HG03439 (cell line): ENCODE measurements at regions not wholly inside any gene's neighbourhood (a gene's known extent, or its start where the extent isn't known, plus 50 kb on each side); places are given as distances from the start of the nearest gene placed in this dataset.

Source experiments
- ATAC-seq: cut with Tn5 transposase; IDR thresholded peaks from one replicate; pipeline ENCODE4 v1.9.1; 2021; ENCODE audit warnings: mild to moderate bottlenecking, moderate library complexity; ENCODE audit not compliant: unreplicated experiment

DNA sequence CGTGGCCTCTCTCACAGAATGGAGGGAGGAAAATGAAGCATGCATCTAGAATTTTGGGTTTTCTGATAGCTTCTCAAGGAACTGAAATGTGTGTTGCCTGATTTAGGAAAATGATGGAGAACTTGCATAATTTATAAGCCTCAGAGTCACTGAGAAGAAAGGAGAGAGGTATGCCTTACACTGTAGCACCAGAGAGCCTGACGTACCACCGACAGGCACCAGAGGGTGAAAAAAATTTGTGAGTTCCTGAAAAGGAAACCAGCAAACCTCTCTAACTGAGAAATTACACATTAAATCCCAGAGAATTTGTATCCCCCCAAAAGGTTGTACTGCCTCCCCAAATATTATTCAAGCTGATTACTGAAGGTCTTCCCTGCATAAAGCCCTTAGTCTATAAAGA, 915.3 kb upstream of the SLITRK6 start:
- ATAC-seq, result no peak

DNA sequence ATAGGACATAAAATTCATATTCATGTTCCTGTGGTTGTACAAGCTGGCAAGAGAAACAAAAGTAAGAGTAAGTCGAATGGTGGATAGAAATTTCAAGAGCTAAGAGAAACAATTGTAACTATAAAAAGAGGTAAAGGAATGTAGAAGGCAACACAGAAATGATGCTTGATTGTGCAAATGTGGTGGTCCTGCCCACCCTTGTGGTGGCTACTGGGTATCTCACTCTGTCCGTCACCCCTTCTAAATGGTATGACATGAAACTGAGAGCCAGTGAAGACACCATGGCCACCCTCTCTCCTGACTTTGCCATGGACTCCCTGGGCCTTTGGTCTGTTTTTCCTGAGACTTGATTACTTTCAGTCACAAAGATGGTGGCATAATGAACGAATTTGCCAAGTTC, 925.9 kb upstream of the SLITRK6 start:
- no peak for ATAC-seq

DNA sequence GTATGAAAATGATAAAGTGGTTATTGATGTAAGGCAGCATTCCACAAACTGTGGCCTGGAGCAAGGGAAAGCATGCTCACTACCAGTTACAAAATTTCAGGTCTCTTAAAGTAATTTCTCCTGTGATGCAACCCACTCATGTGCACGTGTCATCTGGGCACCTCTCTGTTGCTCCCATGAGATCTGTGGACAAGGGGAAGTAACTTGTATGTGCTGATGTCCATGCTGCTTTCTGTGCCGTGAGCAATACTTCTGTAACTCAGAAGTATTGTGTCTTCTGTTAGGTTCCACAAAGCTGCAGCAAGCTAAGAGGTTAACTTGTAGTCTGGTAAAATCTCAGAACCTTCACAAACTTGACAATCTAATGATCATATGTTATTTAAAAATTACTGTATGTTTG, 930.0 kb upstream of the SLITRK6 start:
- ATAC-seq, result no peak

DNA sequence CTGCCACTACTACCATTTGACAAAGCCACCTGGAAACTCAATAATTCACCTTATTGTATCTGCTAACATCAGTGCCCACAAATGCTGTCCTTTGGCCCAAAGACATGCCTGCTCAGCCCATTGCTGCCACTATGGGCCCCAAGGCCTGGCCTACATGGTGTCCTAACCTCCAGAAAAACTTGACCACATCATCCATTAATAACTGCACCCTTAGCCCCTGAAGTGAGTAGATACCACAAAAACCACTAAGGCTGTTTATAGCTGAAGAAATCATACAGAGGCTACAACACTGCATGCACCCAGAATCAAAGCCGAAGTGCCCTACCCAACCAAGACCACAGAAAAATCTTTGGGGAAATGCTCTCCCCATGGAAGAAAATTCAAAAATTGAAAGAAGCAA, 932.8 kb upstream of the SLITRK6 start:
- no peak for ATAC-seq

DNA sequence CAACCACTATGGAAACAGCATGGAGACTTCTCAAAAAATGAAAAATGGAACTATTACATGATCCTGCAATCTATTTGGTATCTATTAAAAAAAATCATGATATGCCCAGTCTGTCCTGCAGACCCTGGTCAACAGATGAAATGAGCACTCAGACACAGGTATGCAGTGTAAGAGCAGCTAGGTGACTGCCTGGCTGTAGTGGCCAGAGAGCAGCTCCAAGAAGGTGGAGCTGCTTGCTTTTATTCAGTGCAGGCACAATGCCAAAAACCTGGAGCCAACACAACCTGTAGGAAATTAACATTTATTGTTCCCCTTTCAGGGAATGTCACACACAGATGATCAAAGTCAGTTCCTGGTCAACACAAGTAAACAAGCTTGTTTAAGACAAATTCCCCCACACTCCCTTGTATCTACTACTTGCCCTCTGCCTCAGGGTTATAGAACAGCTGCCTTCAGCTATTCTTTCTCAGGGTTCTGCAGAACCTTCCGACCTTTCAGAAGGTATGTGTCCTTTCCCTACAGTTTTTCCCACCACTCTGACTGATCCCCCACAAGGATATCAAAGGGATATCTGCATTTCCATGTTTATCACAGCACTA, 933.7 kb upstream of the SLITRK5 start:
- ATAC-seq, result no peak

DNA sequence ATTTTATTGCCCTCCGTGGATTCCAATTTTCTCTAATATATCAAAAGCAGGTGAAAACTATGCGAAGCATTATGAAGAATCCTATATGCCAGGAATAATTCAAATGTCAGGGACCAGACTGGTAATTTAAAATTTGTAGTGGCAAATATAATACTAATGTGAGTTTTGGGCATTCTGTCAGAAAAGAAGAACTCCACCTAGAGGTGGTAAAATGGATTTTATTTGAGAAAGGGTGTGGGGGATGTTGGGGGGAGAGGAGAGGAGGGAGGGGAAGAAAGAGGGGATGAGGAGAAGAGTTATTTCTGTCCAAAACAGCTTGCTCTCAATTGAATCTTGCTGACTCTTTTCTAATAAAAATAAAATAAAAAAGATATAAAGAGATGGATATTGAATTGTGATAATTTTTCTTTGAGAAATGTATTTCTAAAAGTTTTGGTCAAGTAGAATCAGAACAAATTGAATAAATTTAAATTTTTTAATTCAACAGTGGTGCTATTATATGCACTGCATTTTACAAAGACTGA, 929.3 kb upstream of the SLITRK5 start:
- no peak for ATAC-seq

DNA sequence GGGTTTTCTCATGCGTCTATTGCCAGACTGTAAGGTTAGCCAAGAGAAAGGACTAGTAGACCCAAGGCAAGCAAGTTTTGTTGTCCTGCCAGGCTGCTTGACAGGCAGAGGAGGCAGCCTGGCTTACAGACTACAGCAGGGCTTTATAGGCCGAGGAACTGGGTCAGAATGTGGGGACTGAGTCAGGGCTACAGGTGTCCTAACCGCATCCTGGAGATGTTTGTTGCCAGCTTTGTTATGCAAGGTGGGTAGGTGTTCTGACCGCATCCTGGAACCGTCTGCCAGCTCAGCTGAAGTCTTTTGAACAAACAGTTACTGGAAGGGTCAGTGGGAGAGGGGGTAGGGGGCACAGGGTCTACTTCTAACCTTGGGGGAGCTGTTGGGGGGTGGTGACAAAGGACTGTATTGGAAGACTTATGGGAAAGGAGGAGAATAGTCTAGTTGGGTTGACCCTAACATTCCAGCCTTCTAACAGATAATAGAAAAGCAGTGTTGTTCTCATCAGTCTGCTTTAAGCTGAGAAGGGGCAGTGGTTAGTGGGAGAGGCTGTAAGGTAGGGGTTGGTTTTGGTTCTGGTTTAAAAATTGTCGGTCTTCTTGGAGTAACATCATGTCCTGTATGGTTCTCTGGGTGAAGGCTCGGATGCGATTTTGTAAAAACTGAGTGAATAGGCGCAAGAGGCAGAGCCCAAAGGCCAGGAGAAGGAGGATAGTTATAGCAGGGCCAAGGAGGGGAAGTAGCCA, 913.8 kb upstream of the SLITRK5 start:
- no peak for ATAC-seq

DNA sequence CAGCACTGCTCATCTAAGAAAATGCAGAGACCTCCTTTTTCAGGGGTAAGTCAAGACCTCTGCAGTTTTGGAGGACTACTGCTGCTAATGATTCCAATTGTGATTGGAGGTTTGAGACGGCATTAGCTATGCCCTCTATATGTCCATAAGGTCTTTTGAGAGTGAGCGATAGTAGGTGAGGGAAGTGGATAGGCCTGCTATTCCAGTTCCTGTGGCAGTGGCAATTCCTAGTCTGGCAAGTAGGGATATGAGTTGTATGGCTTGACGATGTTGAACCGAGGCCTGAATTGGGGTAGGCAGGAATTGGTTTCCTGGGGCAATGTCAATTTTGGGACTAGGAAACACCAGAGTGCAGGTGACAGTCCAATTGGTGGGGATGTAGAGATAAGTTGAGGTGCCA, 913.1 kb upstream of the SLITRK5 start:
- no peak for ATAC-seq

DNA sequence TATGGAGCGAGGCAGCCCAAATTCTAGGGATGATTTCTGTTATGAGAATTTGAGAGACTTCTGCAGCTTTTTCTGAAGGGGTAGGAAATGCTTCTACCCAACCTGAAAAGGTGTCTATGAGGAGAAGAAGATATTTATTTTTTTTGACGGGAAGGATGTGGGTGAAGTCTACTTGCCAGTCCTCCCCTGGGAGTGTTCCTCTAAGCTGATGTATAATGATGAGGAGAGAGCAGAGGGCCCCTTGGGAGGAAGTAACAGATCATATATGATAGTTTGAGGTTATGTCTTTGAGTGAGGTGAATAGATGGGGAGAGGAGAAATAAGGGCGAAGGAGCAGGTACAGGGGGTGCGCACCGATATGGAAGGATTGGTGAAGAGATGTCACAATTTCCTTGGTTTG, 910.6 kb upstream of the SLITRK5 start:
- no peak for ATAC-seq

DNA sequence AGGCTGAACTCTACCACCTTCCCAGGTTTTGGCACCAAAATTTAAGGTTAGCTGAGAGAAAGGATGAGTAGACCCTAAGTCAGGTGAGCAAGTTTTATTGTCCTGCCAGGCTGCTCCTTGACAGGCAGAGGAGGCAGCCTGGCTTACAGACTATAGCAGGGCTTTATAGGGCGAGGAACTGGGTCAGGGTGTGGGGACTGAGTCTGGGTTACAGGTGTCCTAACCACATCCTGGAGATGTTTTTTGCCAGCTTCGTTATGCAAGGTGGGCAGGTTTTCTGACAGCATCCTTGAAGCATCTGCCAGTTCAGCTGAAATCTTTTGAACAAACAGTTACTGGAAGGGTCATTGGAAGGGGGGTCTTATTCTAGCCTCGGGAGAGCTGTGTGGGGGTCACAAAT, 905.7 kb upstream of the SLITRK5 start:
- no peak for ATAC-seq

DNA sequence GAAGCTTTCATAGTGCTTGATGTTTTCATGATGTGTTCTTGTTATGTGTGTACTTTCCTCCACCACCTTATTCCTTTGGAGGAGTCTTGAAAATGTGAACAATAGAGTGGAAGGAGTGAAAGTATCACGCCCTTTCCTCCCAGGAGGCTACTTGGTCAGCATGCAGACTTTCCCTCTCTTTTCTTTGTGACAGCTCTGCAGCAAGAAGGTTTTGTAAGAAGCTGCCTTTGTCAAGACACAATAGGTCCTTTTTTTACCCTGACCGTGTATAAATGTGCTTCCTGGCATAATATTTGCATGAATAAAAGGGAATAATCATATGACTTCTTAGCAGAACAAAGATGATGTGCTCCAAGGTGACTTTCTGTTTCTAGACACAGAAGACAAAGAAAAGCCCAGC, 882.6 kb upstream of the SLITRK5 start:
- ATAC-seq, result no peak

DNA sequence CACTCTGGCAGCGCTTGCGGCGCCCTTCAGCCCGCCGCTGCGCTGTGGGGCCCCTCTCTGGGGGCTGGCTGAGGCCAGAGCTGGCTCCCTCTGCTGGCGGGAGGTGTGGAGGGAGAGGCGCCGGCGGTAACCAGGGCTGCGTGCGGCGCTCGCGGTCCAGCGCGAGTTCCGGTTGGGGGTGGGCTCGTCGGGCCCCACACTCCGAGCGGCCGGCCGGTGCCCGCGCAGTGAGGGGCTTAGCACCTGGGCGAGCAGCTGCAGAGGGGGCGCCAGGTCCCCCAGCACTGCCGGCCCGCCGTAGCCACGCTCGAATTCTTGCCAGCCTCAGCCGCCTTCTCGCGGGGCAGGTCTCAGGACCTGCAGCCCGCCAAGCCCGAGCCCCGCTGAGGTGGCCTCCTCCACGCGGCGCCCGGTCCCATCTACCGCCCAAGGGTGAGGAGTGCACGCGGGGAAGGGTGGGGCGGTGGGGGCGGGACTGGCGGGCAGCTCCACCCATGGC, 879.0 kb upstream of the SLITRK5 start:
- no peak for ATAC-seq

DNA sequence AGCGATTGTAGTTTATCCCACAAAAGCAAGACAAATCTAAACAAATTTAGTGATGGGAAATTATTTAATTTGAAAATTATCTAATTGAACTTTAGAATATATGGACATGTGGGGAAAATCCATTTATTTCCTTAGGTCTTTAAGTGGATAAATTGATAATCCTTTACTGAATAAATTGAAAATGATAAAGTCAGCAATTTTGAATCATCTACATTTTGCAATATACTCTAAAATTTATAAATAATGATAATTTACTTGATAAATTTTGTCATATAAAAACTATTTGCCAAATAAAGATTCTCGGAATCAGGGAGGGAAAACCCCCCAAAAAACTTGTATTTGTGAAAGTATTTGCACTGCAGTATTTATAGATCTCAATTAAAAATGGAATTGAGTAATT, 875.3 kb upstream of the SLITRK5 start:
- ATAC-seq, result no peak

DNA sequence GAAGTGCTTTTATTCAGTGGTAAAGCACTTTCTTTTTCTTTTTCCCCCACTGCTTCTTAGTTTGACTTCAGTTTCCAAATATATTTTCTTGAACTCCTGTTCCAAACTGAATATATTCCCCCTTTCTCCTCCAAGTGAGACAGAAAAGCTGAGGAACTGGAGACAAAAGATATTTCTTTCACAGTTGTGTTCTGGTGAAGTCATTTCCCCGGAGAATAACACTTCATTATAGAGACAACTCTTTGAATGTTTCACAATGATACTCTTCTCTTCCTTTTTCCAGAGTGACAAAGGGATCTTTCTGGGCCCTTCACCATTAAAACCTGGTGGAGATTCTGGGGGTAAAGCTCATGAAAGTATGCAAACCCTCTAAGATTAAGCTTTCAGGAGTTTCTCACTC, 860.8 kb upstream of the SLITRK5 start:
- ATAC-seq, result no peak

DNA sequence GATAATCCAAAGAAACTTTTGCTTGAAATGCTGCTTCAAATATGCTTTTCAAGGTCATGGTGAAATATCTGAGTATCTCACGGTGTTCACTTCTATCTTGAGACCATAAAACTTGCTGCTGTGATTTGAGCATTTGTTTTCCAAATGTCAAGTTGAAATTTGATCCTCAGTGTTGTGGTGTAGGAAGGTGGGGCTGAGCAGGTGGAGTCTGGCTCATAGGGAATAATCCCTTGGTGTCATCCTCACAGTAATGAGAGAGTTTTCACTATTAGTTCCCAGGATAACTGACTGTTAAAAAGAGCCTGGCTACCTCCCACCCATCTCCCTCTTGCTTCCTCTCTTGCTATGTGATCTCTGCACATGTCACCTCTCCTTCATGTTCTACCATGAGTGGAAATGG, 858.0 kb upstream of the SLITRK5 start:
- ATAC-seq, result no peak

DNA sequence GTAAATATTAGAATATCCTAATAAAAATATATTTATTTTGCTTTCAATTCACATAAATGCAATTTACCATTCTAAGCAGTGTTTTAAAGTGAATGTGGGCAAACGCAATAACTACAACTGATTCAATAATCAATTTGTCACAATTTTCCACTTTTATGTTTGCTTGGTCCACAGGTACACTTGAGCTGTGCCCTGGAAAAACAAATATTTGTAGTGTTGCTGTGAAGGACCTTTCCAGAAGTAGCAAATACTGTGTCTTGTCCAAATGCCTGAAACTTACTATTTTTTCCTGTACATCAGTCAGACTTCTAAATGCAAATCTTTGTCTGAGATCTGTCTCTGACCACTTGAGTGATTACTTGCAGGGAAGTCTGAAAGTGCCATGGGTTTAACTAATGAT, 845.8 kb upstream of the SLITRK5 start:
- ATAC-seq, result no peak

DNA sequence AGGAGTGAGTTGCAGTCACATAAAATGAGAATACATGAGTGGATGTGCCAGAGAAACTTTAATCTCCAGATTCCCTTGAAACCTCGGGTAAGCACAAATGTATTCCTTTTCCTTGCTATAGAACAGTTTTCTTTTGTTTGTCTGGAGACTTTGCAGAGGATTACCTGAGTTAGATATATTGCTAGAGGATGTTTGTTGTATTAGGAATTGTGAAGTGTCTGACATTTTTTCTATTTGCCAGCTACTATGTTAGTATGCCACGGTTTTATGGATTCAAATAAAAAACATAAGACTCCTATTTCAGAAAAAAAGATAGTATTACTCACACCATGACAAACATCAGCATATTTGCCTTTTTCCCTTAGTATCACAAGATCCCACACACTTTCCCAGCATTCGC, 844.9 kb upstream of the SLITRK5 start:
- no peak for ATAC-seq

DNA sequence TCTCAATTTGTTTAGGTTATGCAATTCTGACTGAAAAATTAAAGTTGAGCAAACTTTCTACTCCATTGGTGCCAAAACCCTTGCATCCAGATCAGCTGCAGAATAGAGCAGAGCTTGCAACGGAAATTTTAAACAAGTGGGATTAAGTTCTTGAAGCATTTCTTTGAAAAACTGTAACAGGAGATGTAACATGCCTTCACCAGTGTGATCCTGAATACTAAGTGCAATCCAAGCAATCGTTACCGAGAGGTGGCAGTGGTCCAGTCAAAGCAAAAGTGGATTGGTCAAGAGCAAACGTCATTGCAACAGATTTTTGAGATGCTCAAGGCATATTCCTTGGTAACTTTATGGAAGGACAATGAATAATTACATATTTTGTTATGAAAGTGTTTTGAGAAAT, 841.1 kb upstream of the SLITRK5 start:
- ATAC-seq, result no peak

DNA sequence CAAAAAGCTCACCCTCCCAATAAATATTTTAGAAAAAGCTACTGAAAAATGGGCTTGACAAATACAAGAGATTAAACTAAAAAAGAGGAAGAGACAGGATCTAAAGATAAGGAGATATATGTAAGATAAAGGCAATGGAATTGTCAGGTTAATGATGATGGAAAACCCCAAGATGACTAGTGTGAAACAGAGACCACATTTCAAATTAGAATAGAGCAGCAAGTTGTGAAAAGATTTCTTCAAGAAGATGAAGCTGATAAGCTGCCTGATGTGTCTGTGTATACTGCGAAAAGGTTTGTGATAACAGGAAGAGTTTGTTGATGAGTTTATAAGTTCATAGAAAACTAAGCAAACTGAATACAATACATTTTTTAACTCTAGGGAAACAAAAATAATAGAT, 840.1 kb upstream of the SLITRK5 start:
- ATAC-seq, result no peak

DNA sequence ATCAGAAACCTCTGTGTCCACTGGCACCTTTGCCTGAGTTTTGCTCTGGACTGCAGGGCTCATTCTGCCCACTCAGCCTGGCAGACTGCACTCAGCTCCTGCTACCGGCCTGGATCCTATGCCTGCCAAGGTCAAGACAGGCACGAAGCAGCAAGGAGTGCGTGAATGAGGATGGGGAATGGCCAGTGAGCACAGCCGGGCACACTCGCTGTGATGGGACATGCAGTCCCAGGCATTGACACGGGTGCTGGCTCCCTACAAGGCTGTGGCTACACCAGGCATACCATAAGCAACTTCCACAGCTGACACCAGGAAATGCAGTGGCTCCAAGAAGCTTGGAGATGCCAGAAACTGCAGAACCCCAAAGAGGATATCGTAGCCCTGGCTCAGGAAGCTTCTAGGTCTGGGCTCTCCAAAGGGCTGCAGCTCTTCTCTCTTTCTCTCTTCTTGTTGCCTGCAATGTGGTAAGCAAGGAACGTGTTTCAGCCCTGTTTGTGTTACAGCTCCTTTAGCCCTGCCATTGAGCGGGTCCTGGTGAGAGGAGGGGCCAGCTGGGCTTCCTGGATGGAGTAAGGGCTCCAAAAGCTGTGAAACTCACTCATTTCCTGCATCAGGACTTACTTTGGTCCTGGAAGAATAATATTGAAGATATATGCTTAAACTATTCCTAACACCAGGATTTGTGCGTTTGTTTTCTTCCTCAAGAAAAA, 832.6 kb upstream of the SLITRK5 start:
- ATAC-seq, result no peak

DNA sequence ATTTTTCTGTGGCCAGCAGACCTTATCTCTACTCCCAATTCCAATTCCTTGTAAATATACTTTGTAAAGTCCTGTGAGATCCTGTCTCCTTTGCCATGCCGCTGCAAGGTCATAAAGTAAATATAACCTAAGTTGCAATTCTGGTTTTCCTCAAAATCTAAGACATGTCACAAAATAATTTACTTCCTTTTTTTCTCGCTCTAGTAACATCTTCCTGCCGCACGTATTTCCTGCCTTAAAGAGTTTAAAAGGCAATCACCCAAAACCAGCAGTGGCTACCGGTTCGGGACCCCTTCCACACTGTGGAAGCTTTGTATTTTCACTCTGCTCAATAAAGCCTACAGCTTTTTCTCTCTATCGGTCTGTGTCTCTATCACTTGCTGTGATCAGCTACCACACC, 832.0 kb upstream of the SLITRK5 start:
- no peak for ATAC-seq
